Transverse colon (tissue), 4 donors: ENCODE measurements at regions not wholly inside any gene's neighbourhood (a gene's known extent, or its start where the extent isn't known, plus 50 kb on each side); places are given as distances from the start of the nearest gene placed in this dataset.

Source experiments
- DNase-seq: peaks from one replicate; pipeline ENCODE4 v3.0.0-alpha.2; 2019
- H3K27ac ChIP-seq, 4 donors: fragments of 200-600 bp; sonication (generic); 2 replicates each; pipeline ENCODE4 v1.5.1; 2016 to 2018; ENCODE audit warnings: inconsistent platforms in 4 of 4
- H3K27me3 ChIP-seq: fragments of 200-600 bp; sonication (generic); 2 replicates; pipeline ENCODE4 v1.5.1; 2017; ENCODE audit warnings: inconsistent platforms
- H3K36me3 ChIP-seq, 4 donors: fragments of 200-600 bp; sonication (generic); 2 replicates each; pipeline ENCODE4 v1.5.1; 2017 to 2019; ENCODE audit warnings: inconsistent platforms in 4 of 4
- H3K4me1 ChIP-seq, 4 donors: fragments of 200-600 bp; sonication (generic); 2 replicates each; pipeline ENCODE4 v1.5.1; 2017 to 2020; ENCODE audit warnings: inconsistent platforms in 4 of 4
- H3K4me3 ChIP-seq, 4 donors: fragments of 200-600 bp; sonication (generic); 1 replicate in 1 of 4; 2 replicates in 3 of 4; pipeline versions ENCODE4 v1.5.1 to v1.6.1; 2017 to 2019; ENCODE audit warnings: inconsistent platforms in 4 of 4
- H3K9me3 ChIP-seq, 2 donors: fragments of 200-600 bp; sonication (generic); 2 replicates each; pipeline ENCODE4 v1.5.1; 2017 to 2019; ENCODE audit warnings: inconsistent platforms in 2 of 2
- EP300 ChIP-seq: sonication (generic); formaldehyde crosslinking; IDR thresholded peaks from one replicate; pipeline ENCODE4 v1.6.1; 2017; ENCODE audit warnings: antibody characterized with exemption, low read depth
- POLR2A ChIP-seq: fragments of 450-650 bp; IDR thresholded peaks from one replicate; pipeline ENCODE4 v1.6.1; 2016; ENCODE audit warnings: antibody characterized with exemption, mild to moderate bottlenecking, moderate library complexity
- POLR2AphosphoS5 ChIP-seq, 3 donors: sonication (generic); formaldehyde crosslinking; IDR thresholded peaks; one replicate each; pipeline ENCODE4 v1.6.1; 2016; ENCODE audit warnings: antibody characterized with exemption in 3 of 3
- WGBS, 2 donors: methylation state at CpG; one replicate each; pipeline ENCODE4 v1.1.5; 2018; ENCODE audit warnings: low coverage in 1 of 2; 5-methylcytosine and 5-hydroxymethylcytosine counted together
- in situ Hi-C, 4 donors: fragments of 200-750 bp; cut with MboI; loops; one replicate each; pipeline versions ENCODE4 v1.15.0 to v1.15.1; 2017; ENCODE audit warnings: low sequenced_read_pairs in 3 of 4, low pct_ligation_motif_present in 1 of 4, low pct_unique_long_range_greater_than_20kb in 1 of 4
- intact Hi-C: fragments of 100-400 bp; cut with DNase I; formaldehyde crosslinking; loops from one replicate; pipeline ENCODE4 v1.15.1; 2023; ENCODE audit warnings: low total_unique reads
- TF ChIP-seq, protein P1 (sequence below), 5 experiments: fragments of 200-600 bp in 3 of 5; fragments of 450-650 bp in 2 of 5; sonication (generic) in 3 of 5; IDR thresholded peaks; 1 replicate in 2 of 5; 2 replicates in 3 of 5; pipeline ENCODE4 v1.5.1; 2016 to 2017; ENCODE audit warnings: antibody characterized with exemption in 5 of 5, inconsistent platforms in 3 of 5, mild to moderate bottlenecking in 2 of 5, moderate library complexity in 1 of 5

DNA sequence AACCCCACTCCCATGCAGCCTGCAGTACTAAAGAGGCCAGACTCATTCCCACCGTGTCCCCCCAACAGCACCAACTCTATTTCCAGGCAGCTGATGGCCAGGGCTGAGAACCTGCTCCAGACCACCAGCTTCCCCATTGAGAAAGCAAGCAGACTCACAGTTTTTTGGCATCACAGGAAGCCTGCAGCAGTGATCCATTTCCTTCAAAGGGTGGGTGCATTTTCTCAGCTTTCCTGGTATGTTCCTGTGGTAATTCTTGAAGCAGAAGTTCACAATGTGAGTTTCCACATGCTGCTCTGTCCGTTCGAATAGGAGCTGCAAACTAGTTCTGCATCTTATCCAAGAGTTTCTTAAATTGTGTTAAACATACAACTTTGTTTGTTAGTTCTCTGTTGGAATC, 1249.6 kb upstream of the FAM98A start:
- H3K36me3 ChIP-seq: no peaks in the 10 kb centered on the region
- in situ Hi-C loops: no loop called here
- H3K4me3 ChIP-seq: no peak overlapping the region
- DNase-seq: no peak
- no peak overlapping the region for H3K27ac ChIP-seq
- no peaks in the 10 kb centered on the region for H3K27me3 ChIP-seq
- intact Hi-C loops: no loop called here
- H3K4me1 ChIP-seq: no peaks in the 10 kb centered on the region
- no peaks in the 10 kb centered on the region for H3K9me3 ChIP-seq
- TF ChIP-seq EP300: no peak
- TF ChIP-seq, protein P1, sequence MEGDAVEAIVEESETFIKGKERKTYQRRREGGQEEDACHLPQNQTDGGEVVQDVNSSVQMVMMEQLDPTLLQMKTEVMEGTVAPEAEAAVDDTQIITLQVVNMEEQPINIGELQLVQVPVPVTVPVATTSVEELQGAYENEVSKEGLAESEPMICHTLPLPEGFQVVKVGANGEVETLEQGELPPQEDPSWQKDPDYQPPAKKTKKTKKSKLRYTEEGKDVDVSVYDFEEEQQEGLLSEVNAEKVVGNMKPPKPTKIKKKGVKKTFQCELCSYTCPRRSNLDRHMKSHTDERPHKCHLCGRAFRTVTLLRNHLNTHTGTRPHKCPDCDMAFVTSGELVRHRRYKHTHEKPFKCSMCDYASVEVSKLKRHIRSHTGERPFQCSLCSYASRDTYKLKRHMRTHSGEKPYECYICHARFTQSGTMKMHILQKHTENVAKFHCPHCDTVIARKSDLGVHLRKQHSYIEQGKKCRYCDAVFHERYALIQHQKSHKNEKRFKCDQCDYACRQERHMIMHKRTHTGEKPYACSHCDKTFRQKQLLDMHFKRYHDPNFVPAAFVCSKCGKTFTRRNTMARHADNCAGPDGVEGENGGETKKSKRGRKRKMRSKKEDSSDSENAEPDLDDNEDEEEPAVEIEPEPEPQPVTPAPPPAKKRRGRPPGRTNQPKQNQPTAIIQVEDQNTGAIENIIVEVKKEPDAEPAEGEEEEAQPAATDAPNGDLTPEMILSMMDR (IDR thresholded peaks at IDR 0.05): no peak
- TF ChIP-seq POLR2A: no peak
- TF ChIP-seq POLR2AphosphoS5 (IDR thresholded peaks at IDR 0.05): no peak
- WGBS, 2 donors: 37% methylated on average over 3 of the region's 3 CpGs; no CpG with 5 or more reads in 1 of the 2 donors

DNA sequence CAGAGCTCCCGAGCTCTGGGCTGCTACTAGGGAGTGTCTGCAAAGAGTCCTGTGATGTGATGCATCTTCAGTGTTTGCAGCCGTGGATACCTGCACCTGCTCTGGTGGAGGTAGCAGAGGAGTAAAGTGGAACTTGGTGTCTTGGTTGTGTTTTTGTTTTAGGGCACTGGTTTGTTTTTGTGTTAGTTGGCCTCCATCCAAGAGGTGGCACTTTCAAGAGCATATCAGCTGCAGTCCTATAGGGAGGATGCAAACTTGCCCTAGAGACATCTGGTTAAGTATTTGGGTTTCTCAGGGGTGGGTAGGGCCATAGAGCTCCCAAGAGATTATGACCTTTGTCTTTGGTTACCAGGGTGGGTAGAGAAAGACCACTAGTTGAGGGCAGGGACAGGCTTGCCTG, 1249.0 kb upstream of the FAM98A start:
- Histone ChIP-seq H3K27me3 (no peaks in the 10 kb centered on the region), H3K27ac (no peak overlapping the region), H3K4me1 (no peaks in the 10 kb centered on the region), H3K9me3 (no peaks in the 10 kb centered on the region), H3K36me3 (no peaks in the 10 kb centered on the region), H3K4me3 (no peak overlapping the region)
- WGBS, 2 donors: 56% methylated on average over 2 of the region's 2 CpGs; no CpG with 5 or more reads in 1 of the 2 donors
- in situ Hi-C loops: no loop called here
- TF ChIP-seq POLR2A: no peak
- TF ChIP-seq POLR2AphosphoS5 (IDR thresholded peaks at IDR 0.05): no peak
- no peak for TF ChIP-seq EP300
- TF ChIP-seq, protein P1 (IDR thresholded peaks at IDR 0.05): no peak
- DNase-seq: no peak
- intact Hi-C loops: no loop called here

DNA sequence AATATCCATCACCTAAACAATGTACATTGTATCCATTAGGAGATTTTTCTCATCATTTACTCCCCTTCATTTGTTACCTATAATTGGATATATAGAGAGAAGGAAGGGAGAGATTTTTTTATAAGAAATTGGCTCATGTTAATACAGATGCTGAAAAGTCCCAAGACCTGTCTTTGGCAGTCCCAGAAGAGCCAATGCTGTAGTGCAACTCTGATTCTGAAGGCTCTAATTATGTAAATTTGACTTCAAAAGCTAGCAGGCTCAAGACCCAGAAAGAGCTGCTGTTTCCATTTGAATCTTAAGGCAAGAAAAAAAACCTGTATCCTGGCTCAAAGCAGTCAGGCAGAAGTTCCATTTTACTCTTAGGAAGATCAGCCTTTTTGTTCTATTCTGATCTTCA, 1245.5 kb upstream of the FAM98A start:
- TF ChIP-seq EP300: no peak
- no peak for TF ChIP-seq POLR2A
- TF ChIP-seq, protein P1 (IDR thresholded peaks at IDR 0.05): no peak
- TF ChIP-seq POLR2AphosphoS5 (IDR thresholded peaks at IDR 0.05): no peak
- Histone ChIP-seq H3K4me1 (no peaks in the 10 kb centered on the region), H3K36me3 (no peaks in the 10 kb centered on the region), H3K27ac (no peak overlapping the region), H3K27me3 (no peaks in the 10 kb centered on the region), H3K4me3 (no peak overlapping the region), H3K9me3 (no peaks in the 10 kb centered on the region)
- no peak for DNase-seq
- intact Hi-C loops (no loop called here), in situ Hi-C loops (no loop called here)

DNA sequence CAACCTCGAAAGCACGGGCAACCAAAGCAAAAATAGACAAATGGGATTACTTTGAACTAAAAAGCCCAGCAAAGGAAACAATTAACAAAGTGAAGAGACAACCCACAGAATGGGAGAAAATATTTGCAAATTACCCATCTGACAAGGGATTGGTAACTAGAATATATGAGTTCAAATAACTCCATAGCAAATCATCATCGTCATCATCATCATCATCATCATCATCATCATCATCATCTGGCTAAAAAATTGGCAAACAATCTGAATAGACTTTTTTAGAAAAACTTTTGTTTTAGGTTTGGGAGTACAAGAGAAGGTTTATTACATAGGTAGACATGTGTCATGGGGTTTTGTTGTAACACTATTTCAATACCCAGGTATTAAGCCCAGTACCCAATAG, 1239.3 kb upstream of the FAM98A start:
- Histone ChIP-seq H3K4me3 (no peak overlapping the region), H3K27ac (no peak overlapping the region), H3K36me3 (no peaks in the 10 kb centered on the region), H3K9me3 (peaks cover 0 to 8% of the 10 kb centered on the region in 2 donors), H3K27me3 (no peaks in the 10 kb centered on the region), H3K4me1 (no peaks in the 10 kb centered on the region)
- no peak for TF ChIP-seq POLR2A
- TF ChIP-seq, protein P1 (IDR thresholded peaks at IDR 0.05): no peak
- TF ChIP-seq EP300: no peak
- no peak for TF ChIP-seq POLR2AphosphoS5 (IDR thresholded peaks at IDR 0.05)
- 85 to 93% methylated on average over 2 to 3 of the region's 3 CpGs for WGBS, 2 donors
- DNase-seq: no peak
- in situ Hi-C loops: no loop called here
- intact Hi-C loops: no loop called here
